ENCODE measurements at regions not wholly inside any gene's neighbourhood (a gene's known extent, or its start where the extent isn't known, plus 50 kb on each side); places are given as distances from the start of the nearest gene placed in this dataset.

- Mint-ChIP-seq H3K9me3 (no peaks in the 10 kb centered on the region), H3K4me3 (no peak overlapping the region), H3K27ac (no peak overlapping the region), H3K36me3 (ENCODE audit: low read depth) (no peaks in the 10 kb centered on the region), H3K4me1 (ENCODE audit: low read depth) (no peaks in the 10 kb centered on the region), H3K27me3 (peaks cover 3% of the 10 kb centered on the region)
- H3K4me1 ChIP-seq (ENCODE audit: insufficient read depth, low read length) = no peaks in the 10 kb centered on the region
- no peak overlapping the region for H3K27ac ChIP-seq (ENCODE audit: low read depth in 1 of 2, low read length in 2 of 2)
- no peaks in the 10 kb centered on the region for H3K36me3 ChIP-seq (ENCODE audit: insufficient read depth, low read length)
- ChIA-PET CTCF (no interaction called here), POLR2A (no interaction called here)
- DNase-seq (no peak), ATAC-seq (ENCODE audit: poor library complexity) (no peak)
- TF ChIP-seq CTCF (IDR thresholded peaks at IDR 0.05) = no peak
- H3K27me3 ChIP-seq (ENCODE audit: control insufficient read depth in 1 of 2, insufficient read depth in 2 of 2, low read length in 2 of 2) = no peaks in the 10 kb centered on the region
- H3K9me3 ChIP-seq (ENCODE audit: control insufficient read depth in 1 of 2, insufficient read depth in 1 of 2, low read length in 2 of 2) = no peaks in the 10 kb centered on the region
- intact Hi-C loops (cut with DNase I, micrococcal nuclease) = no loop called here
- no peak overlapping the region for H3K4me3 ChIP-seq (ENCODE audit: low read length)
These were observed 68.4 kb downstream of the RTL9 start for GRCh38 chrX:110427076-110427475.

- Mint-ChIP-seq H3K9me3 (no peaks in the 10 kb centered on the region), H3K27me3 (peaks cover 3% of the 10 kb centered on the region), H3K4me1 (ENCODE audit: low read depth) (no peaks in the 10 kb centered on the region), H3K27ac (no peak overlapping the region), H3K4me3 (no peak overlapping the region), H3K36me3 (ENCODE audit: low read depth) (no peaks in the 10 kb centered on the region)
- H3K27ac ChIP-seq (ENCODE audit: low read depth in 1 of 2, low read length in 2 of 2) = no peak overlapping the region
- intact Hi-C loops (cut with DNase I, micrococcal nuclease) = no loop called here
- ATAC-seq (ENCODE audit: poor library complexity) = no peak
- no peak overlapping the region for H3K4me3 ChIP-seq (ENCODE audit: low read length)
- no peaks in the 10 kb centered on the region for H3K27me3 ChIP-seq (ENCODE audit: control insufficient read depth in 1 of 2, insufficient read depth in 2 of 2, low read length in 2 of 2)
- TF ChIP-seq CTCF (IDR thresholded peaks at IDR 0.05) = no peak
- H3K9me3 ChIP-seq (ENCODE audit: control insufficient read depth in 1 of 2, insufficient read depth in 1 of 2, low read length in 2 of 2) = no peaks in the 10 kb centered on the region
- no peaks in the 10 kb centered on the region for H3K4me1 ChIP-seq (ENCODE audit: insufficient read depth, low read length)
- DNase-seq = no peak
- no peaks in the 10 kb centered on the region for H3K36me3 ChIP-seq (ENCODE audit: insufficient read depth, low read length)
- CTCF ChIA-PET = no interaction called here
- POLR2A ChIA-PET = no interaction called here
These were observed 69.5 kb downstream of the RTL9 start for GRCh38 chrX:110428144-110428543.

GRCh38 chrX:110430293-110431076 lies 71.8 kb downstream of the RTL9 start:
- Histone ChIP-seq H3K27ac (ENCODE audit: low read depth in 1 of 2, low read length in 2 of 2) (no peak overlapping the region), H3K9me3 (ENCODE audit: control insufficient read depth in 1 of 2, insufficient read depth in 1 of 2, low read length in 2 of 2) (no peaks in the 10 kb centered on the region), H3K27me3 (ENCODE audit: control insufficient read depth in 1 of 2, insufficient read depth in 2 of 2, low read length in 2 of 2) (no peaks in the 10 kb centered on the region), H3K36me3 (ENCODE audit: insufficient read depth, low read length) (no peaks in the 10 kb centered on the region), H3K4me3 (ENCODE audit: low read length) (no peak overlapping the region), H3K4me1 (ENCODE audit: insufficient read depth, low read length) (no peaks in the 10 kb centered on the region)
- no peak for TF ChIP-seq CTCF (IDR thresholded peaks at IDR 0.05)
- ChIA-PET POLR2A (no interaction called here), CTCF (no interaction called here)
- Mint-ChIP-seq H3K36me3 (ENCODE audit: low read depth) (no peaks in the 10 kb centered on the region), H3K4me1 (ENCODE audit: low read depth) (no peaks in the 10 kb centered on the region), H3K4me3 (no peak overlapping the region), H3K9me3 (no peaks in the 10 kb centered on the region), H3K27ac (no peak overlapping the region), H3K27me3 (peaks cover 8% of the 10 kb centered on the region)
- intact Hi-C loops (cut with DNase I, micrococcal nuclease) = no loop called here
- DNase-seq (no peak), ATAC-seq (ENCODE audit: poor library complexity) (no peak)

Measured in CD4-positive, alpha-beta T cell (primary cell).